HEK293 (cell line): ENCODE measurements at regions not wholly inside any gene's neighbourhood (a gene's known extent, or its start where the extent isn't known, plus 50 kb on each side); places are given as distances from the start of the nearest gene placed in this dataset.

ENCODE experiments used
- CTCF ChIP-seq: fragments of 450-650 bp; formaldehyde crosslinking; IDR thresholded peaks from 2 replicates; pipeline ENCODE4 v1.5.1; 2016; ENCODE audit warnings: missing biosample characterization, missing genetic modification characterization
- GLI4 ChIP-seq: fragments of 450-650 bp; formaldehyde crosslinking; IDR thresholded peaks from 2 replicates; pipeline ENCODE4 v1.5.1; 2016; ENCODE audit warnings: missing biosample characterization, missing genetic modification characterization
- ZNF239 ChIP-seq: fragments of 450-650 bp; formaldehyde crosslinking; IDR thresholded peaks from 2 replicates; pipeline ENCODE4 v1.5.1; 2016; ENCODE audit warnings: missing biosample characterization, missing genetic modification characterization
- ZNF549 ChIP-seq: fragments of 450-650 bp; IDR thresholded peaks from 2 replicates; pipeline ENCODE4 v1.5.1; 2018; ENCODE audit warnings: missing biosample characterization, missing genetic modification characterization, mild to moderate bottlenecking, inconsistent platforms, moderate library complexity

GRCh38 chr16:66193543-66194229 is 172.8 kb upstream of the CDH5 start:
- TF ChIP-seq GLI4 (no peak), CTCF (no peak), ZNF239 (tag by site-specific recombination) (no peak), ZNF549 (tag by site-specific recombination) (no peak)
